Right lobe of liver (tissue), 4 donors: ENCODE measurements at regions not wholly inside any gene's neighbourhood (a gene's known extent, or its start where the extent isn't known, plus 50 kb on each side); places are given as distances from the start of the nearest gene placed in this dataset.

Source experiments
- POLR2A ChIP-seq: fragments of 450-650 bp; IDR thresholded peaks from one replicate; pipeline ENCODE4 v1.6.1; 2017; ENCODE audit warnings: antibody characterized with exemption, mild to moderate bottlenecking
- TF ChIP-seq, protein P1 (sequence below), 4 donors: fragments of 200-600 bp in 3 of 4; fragments of 450-650 bp in 1 of 4; IDR thresholded peaks; one replicate each; pipeline versions ENCODE4 v1.5.1 to v1.8.0; 2016 to 2022; ENCODE audit warnings: antibody characterized with exemption in 4 of 4, mild to moderate bottlenecking in 2 of 4
- donor health status: DM: no; HTN: no; CAD: no.
- donor health status: DM: no; HTN: no; CAD: no.
- donor health status: DM: no; HTN: yes; CAD: no.

DNA sequence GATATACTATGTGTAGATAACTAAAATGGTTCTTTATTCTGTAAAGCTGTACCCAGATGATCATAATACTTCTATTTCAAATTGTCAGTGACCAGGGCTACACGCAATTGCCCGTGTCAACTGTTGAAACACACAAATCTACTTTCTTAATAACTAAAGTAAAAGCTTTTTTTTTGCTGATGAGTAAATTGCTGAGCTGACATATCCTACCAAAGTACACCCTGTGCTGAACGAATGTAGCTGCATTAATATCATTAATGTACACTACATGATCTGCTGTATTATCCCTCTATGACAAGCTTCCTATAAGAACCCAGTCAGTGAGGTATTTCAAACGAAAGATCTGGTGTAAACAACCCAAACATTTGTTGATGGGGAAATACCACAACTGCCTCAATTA lies 827.2 kb upstream of the ATXN8OS start:
- TF ChIP-seq, protein P1, sequence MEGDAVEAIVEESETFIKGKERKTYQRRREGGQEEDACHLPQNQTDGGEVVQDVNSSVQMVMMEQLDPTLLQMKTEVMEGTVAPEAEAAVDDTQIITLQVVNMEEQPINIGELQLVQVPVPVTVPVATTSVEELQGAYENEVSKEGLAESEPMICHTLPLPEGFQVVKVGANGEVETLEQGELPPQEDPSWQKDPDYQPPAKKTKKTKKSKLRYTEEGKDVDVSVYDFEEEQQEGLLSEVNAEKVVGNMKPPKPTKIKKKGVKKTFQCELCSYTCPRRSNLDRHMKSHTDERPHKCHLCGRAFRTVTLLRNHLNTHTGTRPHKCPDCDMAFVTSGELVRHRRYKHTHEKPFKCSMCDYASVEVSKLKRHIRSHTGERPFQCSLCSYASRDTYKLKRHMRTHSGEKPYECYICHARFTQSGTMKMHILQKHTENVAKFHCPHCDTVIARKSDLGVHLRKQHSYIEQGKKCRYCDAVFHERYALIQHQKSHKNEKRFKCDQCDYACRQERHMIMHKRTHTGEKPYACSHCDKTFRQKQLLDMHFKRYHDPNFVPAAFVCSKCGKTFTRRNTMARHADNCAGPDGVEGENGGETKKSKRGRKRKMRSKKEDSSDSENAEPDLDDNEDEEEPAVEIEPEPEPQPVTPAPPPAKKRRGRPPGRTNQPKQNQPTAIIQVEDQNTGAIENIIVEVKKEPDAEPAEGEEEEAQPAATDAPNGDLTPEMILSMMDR (IDR thresholded peaks at IDR 0.05) = no peak
- no peak for TF ChIP-seq POLR2A
